ENCODE measurements at regions not wholly inside any gene's neighbourhood (a gene's known extent, or its start where the extent isn't known, plus 50 kb on each side); places are given as distances from the start of the nearest gene placed in this dataset.

GRCh38 chr11:128187835-128188234 lies 399.5 kb downstream of the ETS1 start:
- intact Hi-C loops (cut with DNase I) = no loop called here

GRCh38 chr11:128187377-128187776 lies 400.0 kb downstream of the ETS1 start:
- no peak for DNase-seq (ENCODE audit: low spot score)
- intact Hi-C loops (cut with DNase I) = no loop called here

More at GRCh38 chr11:128187835-128188234, 399.5 kb downstream of the ETS1 start:
- no peak for DNase-seq (ENCODE audit: low spot score)

GRCh38 chr11:128184981-128185380 lies 402.4 kb downstream of the ETS1 start:
- intact Hi-C loops (cut with DNase I) = no loop called here
- DNase-seq (ENCODE audit: low spot score) = no peak

- intact Hi-C loops (cut with DNase I) = no loop called here
- DNase-seq (ENCODE audit: low spot score) = no peak
Measured at GRCh38 chr11:128182844-128183243, 404.5 kb downstream of the ETS1 start.

GRCh38 chr11:128181984-128182383 lies 405.4 kb downstream of the ETS1 start:
- no peak for DNase-seq (ENCODE audit: low spot score)
- intact Hi-C loops (cut with DNase I) = no loop called here

GRCh38 chr11:128181088-128181480 lies 406.3 kb downstream of the ETS1 start:
- no peak for DNase-seq (ENCODE audit: low spot score)
- intact Hi-C loops (cut with DNase I) = no loop called here

- intact Hi-C loops (cut with DNase I) = no loop called here
Measured at GRCh38 chr11:128180441-128181087, 406.8 kb downstream of the ETS1 start.

GRCh38 chr11:128179512-128179911 lies 407.8 kb downstream of the ETS1 start:
- DNase-seq (ENCODE audit: low spot score) = no peak
- intact Hi-C loops (cut with DNase I) = loop anchor here in 1 of 2 donors (10.0 kb wide), 2 partner anchors 105 to 655 kb away; no protein-coding TSS in a partner anchor

More at GRCh38 chr11:128180441-128181087, 406.8 kb downstream of the ETS1 start:
- DNase-seq (ENCODE audit: low spot score) = no peak

GRCh38 chr11:128179039-128179438 lies 408.3 kb downstream of the ETS1 start:
- intact Hi-C loops (cut with DNase I) = loop anchor here in 1 of 2 donors (10.0 kb wide), 2 partner anchors 106 to 656 kb away; no protein-coding TSS in a partner anchor
- DNase-seq (ENCODE audit: low spot score) = no peak

GRCh38 chr11:128174465-128175291 lies 412.7 kb downstream of the ETS1 start:
- intact Hi-C loops (cut with DNase I) = loop anchor here in 1 of 2 donors (5.0 to 10.0 kb wide), 3 partner anchors 110 to 660 kb away; no protein-coding TSS in a partner anchor
- DNase-seq (ENCODE audit: low spot score) = no peak

- peak; percentile 91 for DNase-seq (ENCODE audit: low spot score)
Measured at GRCh38 chr11:128172046-128172878, 415.1 kb downstream of the ETS1 start.

GRCh38 chr11:128171506-128171905 lies 415.9 kb downstream of the ETS1 start:
- intact Hi-C loops (cut with DNase I) = loop anchor here in 1 of 2 donors (5.0 to 10.0 kb wide), 3 partner anchors 113 to 663 kb away; no protein-coding TSS in a partner anchor
- no peak for DNase-seq (ENCODE audit: low spot score)

More at GRCh38 chr11:128172046-128172878, 415.1 kb downstream of the ETS1 start:
- intact Hi-C loops (cut with DNase I) = loop anchor here in 1 of 2 donors (5.0 to 10.0 kb wide), 3 partner anchors 113 to 663 kb away; no protein-coding TSS in a partner anchor

GRCh38 chr11:128165572-128165971 lies 421.8 kb downstream of the ETS1 start:
- intact Hi-C loops (cut with DNase I) = loop anchor here in 1 of 2 donors (10.0 kb wide), 2 partner anchors 679 to 1721 kb away; no protein-coding TSS in a partner anchor
- DNase-seq (ENCODE audit: low spot score) = no peak

GRCh38 chr11:128164080-128164741 lies 423.1 kb downstream of the ETS1 start:
- no peak for DNase-seq (ENCODE audit: low spot score)
- intact Hi-C loops (cut with DNase I) = loop anchor here in 1 of 2 donors (5.0 to 10.0 kb wide), 3 partner anchors 681 to 1837 kb away; no protein-coding TSS in a partner anchor

GRCh38 chr11:128161994-128162393 lies 425.4 kb downstream of the ETS1 start:
- no peak for DNase-seq (ENCODE audit: low spot score)
- intact Hi-C loops (cut with DNase I) = loop anchor here in 1 of 2 donors (5.0 to 10.0 kb wide), 3 partner anchors 683 to 1835 kb away; no protein-coding TSS in a partner anchor

- DNase-seq (ENCODE audit: low spot score) = no peak
- intact Hi-C loops (cut with DNase I) = loop anchor here in 1 of 2 donors (5.0 to 10.0 kb wide), 3 partner anchors 683 to 1834 kb away; no protein-coding TSS in a partner anchor
Measured at GRCh38 chr11:128161436-128161835, 425.9 kb downstream of the ETS1 start.

- intact Hi-C loops (cut with DNase I) = no loop called here
- no peak for DNase-seq (ENCODE audit: low spot score)
Measured at GRCh38 chr11:128158860-128159259, 428.5 kb downstream of the ETS1 start.
